ENCODE measurements at regions not wholly inside any gene's neighbourhood (a gene's known extent, or its start where the extent isn't known, plus 50 kb on each side); places are given as distances from the start of the nearest gene placed in this dataset.
"Not testable (repeated sequence)": the region's sequence is repeated elsewhere in the genome, so short reads cannot be mapped to it uniquely, and the experiment has no call there.

GRCh38 chr15:38128921-38129320 lies 123.7 kb upstream of the SPRED1 start:
- DNase-seq = no peak

- DNase-seq = peak; percentile 93
Observed at GRCh38 chr15:38129531-38130204, 123.0 kb upstream of the SPRED1 start.

- DNase-seq = no peak
Observed at GRCh38 chr15:38130205-38130567, 122.5 kb upstream of the SPRED1 start.

GRCh38 chr15:38130740-38131498 lies 121.7 kb upstream of the SPRED1 start:
- DNase-seq = peak; percentile 91

GRCh38 chr15:38134252-38134651 lies 118.4 kb upstream of the SPRED1 start:
- DNase-seq = peak; percentile 39

GRCh38 chr15:38142195-38142594 lies 110.4 kb upstream of the SPRED1 start:
- not testable (repeated sequence) for DNase-seq

- DNase-seq = no peak
Observed at GRCh38 chr15:38144921-38145320, 107.7 kb upstream of the SPRED1 start.

- no peak for DNase-seq
Observed at GRCh38 chr15:38145651-38146111, 107.0 kb upstream of the SPRED1 start.

- DNase-seq = no peak
Observed at GRCh38 chr15:38147246-38147645, 105.4 kb upstream of the SPRED1 start.

- DNase-seq = no peak
Observed at GRCh38 chr15:38148471-38148870, 104.2 kb upstream of the SPRED1 start.

- no peak for DNase-seq
Observed at GRCh38 chr15:38149315-38149714, 103.3 kb upstream of the SPRED1 start.

GRCh38 chr15:38150148-38150547 lies 102.5 kb upstream of the SPRED1 start:
- no peak for DNase-seq

- DNase-seq = no peak
Observed at GRCh38 chr15:38150794-38151193, 101.8 kb upstream of the SPRED1 start.

GRCh38 chr15:38153781-38154180 lies 98.9 kb upstream of the SPRED1 start:
- no peak for DNase-seq

GRCh38 chr15:38154255-38154654 lies 98.4 kb upstream of the SPRED1 start:
- DNase-seq = no peak

GRCh38 chr15:38154837-38155236 lies 97.8 kb upstream of the SPRED1 start:
- DNase-seq = no peak

- DNase-seq = no peak
Observed at GRCh38 chr15:38163658-38164057, 89.0 kb upstream of the SPRED1 start.

GRCh38 chr15:38164061-38164460 lies 88.6 kb upstream of the SPRED1 start:
- no peak for DNase-seq

GRCh38 chr15:38164507-38164906 lies 88.1 kb upstream of the SPRED1 start:
- DNase-seq = no peak

GRCh38 chr15:38168467-38169070 lies 84.1 kb upstream of the SPRED1 start:
- DNase-seq = no peak

GRCh38 chr15:38171973-38172372 lies 80.7 kb upstream of the SPRED1 start:
- DNase-seq = no peak

GRCh38 chr15:38174691-38175090 lies 77.9 kb upstream of the SPRED1 start:
- DNase-seq = no peak

- no peak for DNase-seq
Observed at GRCh38 chr15:38176155-38176554, 76.5 kb upstream of the SPRED1 start.

- DNase-seq = no peak
Observed at GRCh38 chr15:38176691-38177090, 75.9 kb upstream of the SPRED1 start.
